ENCODE measurements at regions not wholly inside any gene's neighbourhood (a gene's known extent, or its start where the extent isn't known, plus 50 kb on each side); places are given as distances from the start of the nearest gene placed in this dataset.
"Not testable (repeated sequence)": the region's sequence is repeated elsewhere in the genome, so short reads cannot be mapped to it uniquely, and the experiment has no call there.

- Histone ChIP-seq H4K20me1 (ENCODE audit: control insufficient read depth, extremely low read depth, insufficient read depth, low read length) (peaks cover 3% of the 10 kb centered on the region), H3K9me3 (ENCODE audit: control insufficient read depth, low read depth, low read length) (peaks cover 4% of the 10 kb centered on the region), H3K9me1 (ENCODE audit: control insufficient read depth, extremely low read depth, insufficient read depth, low read length) (no peaks in the 10 kb centered on the region), H3K27ac (ENCODE audit: control insufficient read depth, insufficient read depth, low read length) (no peak overlapping the region), H3K79me2 (ENCODE audit: control insufficient read depth, insufficient read depth, low read length) (no peaks in the 10 kb centered on the region), H3K27me3 (ENCODE audit: control insufficient read depth, extremely low read depth, insufficient read depth, low read length) (peaks cover 13% of the 10 kb centered on the region), H2AFZ (ENCODE audit: control insufficient read depth, low read length) (no peak overlapping the region), H3K4me3 (ENCODE audit: control insufficient read depth in 2 of 3, extremely low read depth in 1 of 3, insufficient read depth in 2 of 3, low read depth in 1 of 3, low read length in 3 of 3) (no peak overlapping the region), H3K4me2 (ENCODE audit: control insufficient read depth, extremely low read depth, insufficient read depth, low read depth, low read length) (no peak overlapping the region), H3K9ac (ENCODE audit: control insufficient read depth, extremely low read depth, insufficient read depth, low read length) (no peak overlapping the region), H3K36me3 (ENCODE audit: control insufficient read depth in 2 of 2, extremely low read depth in 1 of 2, insufficient read depth in 2 of 2, low read length in 2 of 2) (no peaks in the 10 kb centered on the region), H3K4me1 (ENCODE audit: control insufficient read depth, extremely low read depth, insufficient read depth, low read length) (no peaks in the 10 kb centered on the region)
- FAIRE-seq (no peak), DNase-seq (ENCODE audit: low read depth, low spot score) (no peak)
- dilution Hi-C loops (cut with MboI; ENCODE audit: extremely low pct_ligation_motif_present, low sequenced_read_pairs): no loop called here
- TF ChIP-seq EZH2 (IDR thresholded peaks at IDR 0.05; ENCODE audit: low read length): no peak
- TF ChIP-seq, protein P1, sequence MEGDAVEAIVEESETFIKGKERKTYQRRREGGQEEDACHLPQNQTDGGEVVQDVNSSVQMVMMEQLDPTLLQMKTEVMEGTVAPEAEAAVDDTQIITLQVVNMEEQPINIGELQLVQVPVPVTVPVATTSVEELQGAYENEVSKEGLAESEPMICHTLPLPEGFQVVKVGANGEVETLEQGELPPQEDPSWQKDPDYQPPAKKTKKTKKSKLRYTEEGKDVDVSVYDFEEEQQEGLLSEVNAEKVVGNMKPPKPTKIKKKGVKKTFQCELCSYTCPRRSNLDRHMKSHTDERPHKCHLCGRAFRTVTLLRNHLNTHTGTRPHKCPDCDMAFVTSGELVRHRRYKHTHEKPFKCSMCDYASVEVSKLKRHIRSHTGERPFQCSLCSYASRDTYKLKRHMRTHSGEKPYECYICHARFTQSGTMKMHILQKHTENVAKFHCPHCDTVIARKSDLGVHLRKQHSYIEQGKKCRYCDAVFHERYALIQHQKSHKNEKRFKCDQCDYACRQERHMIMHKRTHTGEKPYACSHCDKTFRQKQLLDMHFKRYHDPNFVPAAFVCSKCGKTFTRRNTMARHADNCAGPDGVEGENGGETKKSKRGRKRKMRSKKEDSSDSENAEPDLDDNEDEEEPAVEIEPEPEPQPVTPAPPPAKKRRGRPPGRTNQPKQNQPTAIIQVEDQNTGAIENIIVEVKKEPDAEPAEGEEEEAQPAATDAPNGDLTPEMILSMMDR (optimal IDR thresholded peaks at IDR 0.05 in 1 of 3, IDR thresholded peaks at IDR 0.05 in 1 of 3, conservative IDR thresholded peaks at IDR 0.05 in 1 of 3; ENCODE audit: extremely low read depth in 1 of 3, insufficient read depth in 2 of 3, low read length in 3 of 3): no peak
Measured at GRCh38 chr9:135283671-135284070, 195.9 kb upstream of the PPP1R26 start.

- H3K4me2 ChIP-seq (ENCODE audit: control insufficient read depth, extremely low read depth, insufficient read depth, low read depth, low read length): no peak overlapping the region
- dilution Hi-C loops (cut with MboI; ENCODE audit: extremely low pct_ligation_motif_present, low sequenced_read_pairs): no loop called here
- H2AFZ ChIP-seq (ENCODE audit: control insufficient read depth, low read length): no peak overlapping the region
- no peak for DNase-seq (ENCODE audit: low read depth, low spot score)
- H3K79me2 ChIP-seq (ENCODE audit: control insufficient read depth, insufficient read depth, low read length): no peaks in the 10 kb centered on the region
- no peaks in the 10 kb centered on the region for H3K4me1 ChIP-seq (ENCODE audit: control insufficient read depth, extremely low read depth, insufficient read depth, low read length)
- no peak overlapping the region for H3K27ac ChIP-seq (ENCODE audit: control insufficient read depth, insufficient read depth, low read length)
- no peak overlapping the region for H3K9ac ChIP-seq (ENCODE audit: control insufficient read depth, extremely low read depth, insufficient read depth, low read length)
- H3K36me3 ChIP-seq (ENCODE audit: control insufficient read depth in 2 of 2, extremely low read depth in 1 of 2, insufficient read depth in 2 of 2, low read length in 2 of 2): no peaks in the 10 kb centered on the region
- peaks cover 4% of the 10 kb centered on the region for H3K9me3 ChIP-seq (ENCODE audit: control insufficient read depth, low read depth, low read length)
- no peak for FAIRE-seq
- peaks cover 13% of the 10 kb centered on the region for H3K27me3 ChIP-seq (ENCODE audit: control insufficient read depth, extremely low read depth, insufficient read depth, low read length)
- no peak overlapping the region for H3K4me3 ChIP-seq (ENCODE audit: control insufficient read depth in 2 of 3, extremely low read depth in 1 of 3, insufficient read depth in 2 of 3, low read depth in 1 of 3, low read length in 3 of 3)
- H3K9me1 ChIP-seq (ENCODE audit: control insufficient read depth, extremely low read depth, insufficient read depth, low read length): no peaks in the 10 kb centered on the region
- H4K20me1 ChIP-seq (ENCODE audit: control insufficient read depth, extremely low read depth, insufficient read depth, low read length): peaks cover 3% of the 10 kb centered on the region
- TF ChIP-seq, protein P1 (optimal IDR thresholded peaks at IDR 0.05 in 1 of 3, IDR thresholded peaks at IDR 0.05 in 1 of 3, conservative IDR thresholded peaks at IDR 0.05 in 1 of 3; ENCODE audit: extremely low read depth in 1 of 3, insufficient read depth in 2 of 3, low read length in 3 of 3): no peak
- no peak for TF ChIP-seq EZH2 (IDR thresholded peaks at IDR 0.05; ENCODE audit: low read length)
Measured at GRCh38 chr9:135284386-135285134, 195.0 kb upstream of the PPP1R26 start.

GRCh38 chr9:135286187-135286925 lies 193.2 kb upstream of the PPP1R26 start:
- H3K4me2 ChIP-seq (ENCODE audit: control insufficient read depth, extremely low read depth, insufficient read depth, low read depth, low read length); FAIRE-seq; H3K4me3 ChIP-seq (ENCODE audit: control insufficient read depth in 2 of 3, extremely low read depth in 1 of 3, insufficient read depth in 2 of 3, low read depth in 1 of 3, low read length in 3 of 3); H3K9me3 ChIP-seq (ENCODE audit: control insufficient read depth, low read depth, low read length); H3K36me3 ChIP-seq (ENCODE audit: control insufficient read depth in 2 of 2, extremely low read depth in 1 of 2, insufficient read depth in 2 of 2, low read length in 2 of 2); H3K27ac ChIP-seq (ENCODE audit: control insufficient read depth, insufficient read depth, low read length); DNase-seq (ENCODE audit: low read depth, low spot score); H3K9me1 ChIP-seq (ENCODE audit: control insufficient read depth, extremely low read depth, insufficient read depth, low read length); H2AFZ ChIP-seq (ENCODE audit: control insufficient read depth, low read length); H3K4me1 ChIP-seq (ENCODE audit: control insufficient read depth, extremely low read depth, insufficient read depth, low read length); H4K20me1 ChIP-seq (ENCODE audit: control insufficient read depth, extremely low read depth, insufficient read depth, low read length); dilution Hi-C loops (cut with MboI; ENCODE audit: extremely low pct_ligation_motif_present, low sequenced_read_pairs); H3K79me2 ChIP-seq (ENCODE audit: control insufficient read depth, insufficient read depth, low read length); H3K9ac ChIP-seq (ENCODE audit: control insufficient read depth, extremely low read depth, insufficient read depth, low read length): not testable (repeated sequence)
- H3K27me3 ChIP-seq (ENCODE audit: control insufficient read depth, extremely low read depth, insufficient read depth, low read length): peaks cover 13% of the 10 kb centered on the region

Data from keratinocyte (primary cell).